Right lobe of liver (tissue), 6 donors: ENCODE measurements at regions not wholly inside any gene's neighbourhood (a gene's known extent, or its start where the extent isn't known, plus 50 kb on each side); places are given as distances from the start of the nearest gene placed in this dataset.

Experiments used
- ATAC-seq, 4 donors: fragments of 200-7000 bp; cut with Tn5 transposase; one replicate each; pipeline ENCODE4 v1.9.1; 2020; ENCODE audit warnings: mild to moderate bottlenecking in 4 of 4, moderate library complexity in 4 of 4
- DNase-seq, 3 donors: peaks; one replicate each; pipeline ENCODE4 v3.0.0-alpha.2; 2020
- H3K27ac ChIP-seq, 3 donors: fragments of 200-600 bp; one replicate each; pipeline ENCODE4 v1.8.0; 2022
- H3K27me3 ChIP-seq, 2 donors: fragments of 200-600 bp; one replicate each; pipeline ENCODE4 v1.8.0; 2022
- H3K36me3 ChIP-seq, 4 donors: fragments of 200-600 bp; sonication (generic) in 1 of 4; one replicate each; pipeline versions ENCODE4 v1.5.1 to v1.8.0; 2017 to 2022; ENCODE audit warnings: control low read depth in 1 of 4
- H3K4me1 ChIP-seq, 4 donors: fragments of 200-600 bp; sonication (generic) in 1 of 4; one replicate each; pipeline versions ENCODE4 v1.5.1 to v1.8.0; 2017 to 2022; ENCODE audit warnings: control low read depth in 1 of 4
- H3K4me3 ChIP-seq, 3 donors: fragments of 200-600 bp; one replicate each; pipeline ENCODE4 v1.8.0; 2022
- H3K9me3 ChIP-seq, 4 donors: fragments of 200-600 bp; sonication (generic) in 1 of 4; one replicate each; pipeline versions ENCODE4 v1.5.1 to v1.8.0; 2017 to 2022; ENCODE audit warnings: control low read depth in 1 of 4
- CTCF ChIP-seq, 4 donors: fragments of 200-600 bp in 3 of 4; fragments of 450-650 bp in 1 of 4; IDR thresholded peaks; one replicate each; pipeline versions ENCODE4 v1.5.1 to v1.8.0; 2016 to 2022; ENCODE audit warnings: antibody characterized with exemption in 4 of 4, mild to moderate bottlenecking in 2 of 4
- POLR2A ChIP-seq: fragments of 450-650 bp; IDR thresholded peaks from one replicate; pipeline ENCODE4 v1.6.1; 2017; ENCODE audit warnings: antibody characterized with exemption, mild to moderate bottlenecking
- WGBS: methylation state at CpG from one replicate; pipeline ENCODE4 v1.1.6; 2018; ENCODE audit warnings: low coverage, low lambda C conversion rate; ENCODE audit not compliant: insufficient coverage; ENCODE audit errors: missing lambda C conversion rate; 5-methylcytosine and 5-hydroxymethylcytosine counted together
- intact Hi-C, 2 donors: fragments of 100-400 bp; cut with DNase I; formaldehyde crosslinking; loops; one replicate each; pipeline versions ENCODE4 v1.11.2 to v1.14.1; 2022
- donor health status: DM: no; HTN: yes; CAD: no.
- donor health status: DM: no; HTN: no; CAD: no.
- donor health status: DM: no; HTN: no; CAD: no.
- donor health status: DM: no; HTN: yes; CAD: no.
- donor health status: DM: no; HTN: yes; CAD: no.

DNA sequence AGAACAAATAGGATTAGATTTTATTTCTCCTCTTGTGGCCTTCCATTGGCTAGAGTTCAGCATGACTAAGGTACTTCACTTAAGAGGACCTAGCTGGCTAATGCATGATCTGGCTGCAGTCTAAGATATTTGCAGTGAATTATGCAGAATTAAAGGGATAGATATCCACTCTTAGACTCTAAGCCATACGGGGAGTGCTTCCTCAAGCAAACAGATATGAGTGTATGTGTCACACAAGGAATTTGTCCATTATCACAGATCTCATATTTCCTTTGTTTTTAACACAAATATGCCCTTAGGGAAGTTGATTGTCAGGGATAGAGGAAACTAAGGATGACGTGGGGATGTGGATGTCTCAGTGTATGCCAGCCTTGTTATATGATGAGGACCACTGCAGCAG is 88.1 kb upstream of the DHRS4 start:
- H3K27ac ChIP-seq: no peak overlapping the region
- intact Hi-C loops: no loop called here
- H3K27me3 ChIP-seq: no peaks in the 10 kb centered on the region
- no peaks in the 10 kb centered on the region for H3K36me3 ChIP-seq
- no peaks in the 10 kb centered on the region for H3K9me3 ChIP-seq
- WGBS: 35% methylated on average over 2 of the region's 2 CpGs
- no peak overlapping the region for H3K4me3 ChIP-seq
- DNase-seq (no peak), ATAC-seq (peak in 1 of 4 donors; percentile 52)
- no peaks in the 10 kb centered on the region for H3K4me1 ChIP-seq
- no peak for TF ChIP-seq CTCF (IDR thresholded peaks at IDR 0.05)
- TF ChIP-seq POLR2A: no peak

DNA sequence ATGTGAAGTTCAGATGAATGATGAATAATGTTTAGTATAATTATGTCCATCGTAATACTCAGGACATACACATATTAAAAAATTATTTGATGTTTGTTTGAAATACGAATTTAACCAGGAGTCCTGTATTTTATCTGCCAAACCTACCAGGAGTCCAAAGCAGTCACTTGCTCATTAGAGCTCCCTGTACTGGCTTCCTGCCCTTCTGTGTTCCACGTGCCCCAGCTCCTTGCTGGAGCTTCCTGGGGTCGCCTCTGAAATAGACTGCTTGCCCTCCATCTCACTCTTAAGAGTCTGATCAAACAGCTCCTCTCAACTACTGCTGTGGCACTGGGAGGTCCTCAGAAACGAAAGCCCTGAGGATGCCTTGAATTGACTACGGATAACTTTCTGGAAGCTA is 87.3 kb upstream of the DHRS4 start:
- no peak for DNase-seq

GRCh38 chr14:23869078-23869719 is 84.4 kb upstream of the DHRS4 start:
- intact Hi-C loops: no loop called here

More for the DNA sequence above, 87.3 kb upstream of the DHRS4 start:
- Histone ChIP-seq H3K27ac (no peak overlapping the region), H3K4me3 (no peak overlapping the region), H3K36me3 (no peaks in the 10 kb centered on the region), H3K9me3 (no peaks in the 10 kb centered on the region), H3K4me1 (no peaks in the 10 kb centered on the region), H3K27me3 (no peaks in the 10 kb centered on the region)
- TF ChIP-seq CTCF (IDR thresholded peaks at IDR 0.05) (no peak), POLR2A (no peak)
- 30% methylated on average over 3 of the region's 6 CpGs for WGBS
- intact Hi-C loops: no loop called here
- no peak for ATAC-seq

DNA sequence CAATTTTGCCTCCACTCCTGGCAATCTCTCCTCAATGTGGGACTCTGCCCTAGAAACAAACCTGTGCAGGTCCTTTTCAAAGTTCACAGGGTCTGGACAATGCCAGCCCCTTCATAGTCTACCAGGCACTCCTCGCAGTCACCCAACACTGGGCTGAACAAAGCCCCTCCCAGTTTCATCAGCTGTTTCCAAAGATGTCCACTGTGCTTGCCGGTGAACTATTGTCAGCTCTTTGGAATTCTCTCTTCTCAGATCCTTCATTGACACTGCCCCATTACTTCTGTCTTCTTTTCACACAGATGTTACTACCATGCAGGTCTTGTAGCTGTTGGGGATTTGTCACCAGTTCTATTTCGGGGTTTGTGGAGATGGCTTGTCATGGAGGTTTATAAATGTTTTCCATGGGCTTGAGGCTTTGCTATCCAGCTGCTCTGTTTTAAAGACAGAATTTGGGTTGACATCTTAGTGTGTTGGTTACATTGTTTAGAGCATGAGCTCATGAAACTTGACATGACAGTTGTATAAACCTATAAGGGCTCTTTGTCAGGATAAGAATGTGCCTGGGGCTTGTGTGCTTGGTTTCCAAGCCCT is 77.3 kb upstream of the DHRS4 start:
- intact Hi-C loops: no loop called here
- ATAC-seq (no peak), DNase-seq (no peak)
- 92% methylated on average over 3 of the region's 3 CpGs for WGBS
- no peak overlapping the region for H3K4me3 ChIP-seq
- H3K4me1 ChIP-seq: no peaks in the 10 kb centered on the region
- H3K36me3 ChIP-seq: no peaks in the 10 kb centered on the region
- H3K27me3 ChIP-seq: no peaks in the 10 kb centered on the region
- TF ChIP-seq POLR2A (no peak), CTCF (IDR thresholded peaks at IDR 0.05) (no peak)
- no peak overlapping the region for H3K27ac ChIP-seq
- no peaks in the 10 kb centered on the region for H3K9me3 ChIP-seq

More at GRCh38 chr14:23869078-23869719, 84.4 kb upstream of the DHRS4 start:
- TF ChIP-seq CTCF (IDR thresholded peaks at IDR 0.05) (no peak), POLR2A (no peak)
- Histone ChIP-seq H3K27ac (no peak overlapping the region), H3K36me3 (no peaks in the 10 kb centered on the region), H3K9me3 (no peaks in the 10 kb centered on the region), H3K4me3 (no peak overlapping the region), H3K27me3 (no peaks in the 10 kb centered on the region), H3K4me1 (no peaks in the 10 kb centered on the region)
- DNase-seq (no peak), ATAC-seq (no peak)
- WGBS: 80% methylated on average over 2 of the region's 2 CpGs
